ENCODE measurements at regions not wholly inside any gene's neighbourhood (a gene's known extent, or its start where the extent isn't known, plus 50 kb on each side); places are given as distances from the start of the nearest gene placed in this dataset.

DNA sequence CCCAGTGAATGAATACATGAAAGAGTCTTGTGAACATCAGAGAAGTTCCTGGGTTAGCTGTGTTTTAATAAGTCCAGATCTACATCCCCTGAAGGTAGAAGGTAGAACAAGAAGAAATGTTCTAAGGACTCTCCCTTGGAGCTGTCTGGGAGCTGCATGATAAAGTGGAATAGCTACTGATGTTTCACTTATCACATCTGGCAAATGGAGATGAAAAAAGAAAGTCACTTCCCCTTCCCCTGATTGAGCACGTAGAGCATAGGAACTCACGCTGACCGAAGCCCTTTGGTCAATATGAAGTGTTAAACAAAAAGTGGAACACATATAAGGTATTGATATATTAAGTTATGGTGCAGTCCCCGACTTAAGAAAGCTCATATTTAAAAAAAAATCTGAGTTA lies 53.2 kb upstream of the PARP1 start:
- TF ChIP-seq GATA3 (IDR thresholded peaks at IDR 0.05; ENCODE audit: low read depth, low read length), result no peak
- TF ChIP-seq GATA2 (IDR thresholded peaks at IDR 0.05; ENCODE audit: low read depth, low read length), result no peak

DNA sequence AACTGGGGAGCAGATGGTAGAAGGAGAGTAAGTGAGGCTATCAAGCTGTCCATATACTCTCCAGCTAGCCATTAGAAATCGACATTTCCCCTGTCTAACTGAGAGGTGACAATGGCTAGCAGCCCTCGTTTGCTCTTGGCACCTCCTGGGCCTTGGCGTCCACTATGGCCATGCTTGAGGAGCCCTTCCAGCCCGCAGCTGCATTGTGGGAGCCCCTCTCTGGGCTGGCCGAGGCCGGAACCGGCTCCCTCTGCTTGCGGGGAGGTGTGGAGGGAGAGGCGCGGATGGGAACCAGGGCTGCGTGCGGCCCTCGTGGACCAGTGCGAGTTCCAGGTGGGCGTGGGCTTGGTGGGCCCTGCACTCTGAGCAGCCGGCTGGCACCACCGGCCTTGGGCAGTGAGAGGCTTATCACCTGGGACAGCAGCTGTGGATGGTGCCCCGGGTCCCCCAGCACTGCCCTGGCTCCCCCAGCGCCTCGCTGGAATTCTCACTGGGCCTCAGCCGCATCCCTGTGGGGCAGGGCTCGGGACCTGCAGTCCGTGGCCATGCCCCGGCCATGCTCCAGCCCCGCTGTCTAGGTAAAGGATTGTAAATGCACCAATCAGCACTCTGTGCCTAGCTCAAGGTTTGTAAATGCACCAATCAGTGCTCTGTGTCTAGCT lies 56.2 kb upstream of the PARP1 start:
- TF ChIP-seq GATA3 (IDR thresholded peaks at IDR 0.05; ENCODE audit: low read depth, low read length) (no peak), GATA2 (IDR thresholded peaks at IDR 0.05; ENCODE audit: low read depth, low read length) (no peak)

- TF ChIP-seq GATA2 (IDR thresholded peaks at IDR 0.05; ENCODE audit: low read depth, low read length), result no peak
- no peak for TF ChIP-seq GATA3 (IDR thresholded peaks at IDR 0.05; ENCODE audit: low read depth, low read length)
Observed at GRCh38 chr1:226466296-226466695, 58.4 kb upstream of the PARP1 start.

DNA sequence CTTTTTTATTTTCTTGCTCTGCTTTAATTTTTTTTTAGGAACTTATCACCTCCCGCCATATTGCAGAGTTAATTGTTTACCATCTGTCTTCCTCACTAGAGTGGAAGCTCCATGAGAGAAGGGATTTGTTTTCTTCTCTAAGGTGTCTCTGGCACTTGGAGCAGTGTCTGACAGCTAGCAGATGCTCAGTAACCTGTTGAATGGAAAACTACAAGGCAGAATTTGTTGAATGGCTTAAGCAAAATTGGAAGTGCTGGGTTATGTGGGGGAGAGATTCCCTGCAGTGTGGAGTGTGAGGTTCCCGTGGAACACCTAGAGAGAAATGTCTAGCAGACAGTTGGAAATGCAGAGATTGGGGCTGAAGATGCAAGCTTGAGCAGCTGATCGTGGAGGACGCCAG lies 59.5 kb upstream of the PARP1 start:
- TF ChIP-seq GATA2 (IDR thresholded peaks at IDR 0.05; ENCODE audit: low read depth, low read length) (no peak), GATA3 (IDR thresholded peaks at IDR 0.05; ENCODE audit: low read depth, low read length) (no peak)

DNA sequence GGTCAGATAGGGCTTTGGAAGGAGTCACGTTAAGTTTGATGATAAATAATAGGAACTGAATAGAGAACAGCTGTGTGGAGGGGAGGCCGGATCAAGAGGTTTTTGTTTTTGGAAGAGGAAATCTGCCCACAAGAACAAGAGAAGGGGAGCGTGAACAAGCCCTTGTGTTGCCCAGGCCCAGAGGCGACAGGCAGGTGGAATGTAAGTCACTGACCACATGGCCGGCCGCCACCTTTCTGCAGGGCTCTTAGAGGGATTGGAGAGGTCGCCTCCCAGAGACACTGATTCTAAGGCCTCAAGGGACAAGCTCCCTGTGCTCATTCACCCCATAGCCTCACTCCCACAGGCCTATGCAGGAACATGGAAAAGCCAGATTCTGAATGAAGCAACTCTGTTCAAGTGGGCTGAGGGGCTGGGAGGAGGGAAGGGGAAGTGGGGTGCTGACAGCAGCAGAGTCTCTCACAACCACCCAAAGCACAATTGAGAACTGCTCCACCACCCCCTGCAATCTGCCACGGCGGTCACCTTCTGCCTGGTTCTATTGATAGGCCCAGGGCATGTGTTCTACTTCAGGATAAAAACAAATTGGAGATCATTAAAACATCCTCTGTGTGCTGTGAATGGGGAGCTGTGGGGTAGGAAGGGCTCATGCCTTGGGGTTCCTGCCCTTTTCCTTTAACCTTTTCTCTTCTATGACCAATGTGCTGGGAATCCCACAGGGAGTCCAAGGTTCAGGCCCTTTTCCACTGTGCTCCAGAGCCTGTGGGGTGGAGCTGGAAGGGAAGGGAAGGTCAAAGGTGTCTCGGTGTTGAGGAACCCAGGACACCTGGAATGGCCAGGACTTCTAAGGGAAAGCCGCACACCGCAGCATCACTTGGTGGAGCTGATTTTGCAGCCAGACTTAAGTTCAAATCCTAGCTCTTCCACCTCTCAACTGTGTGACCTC lies 63.3 kb upstream of the PARP1 start:
- TF ChIP-seq GATA3 (IDR thresholded peaks at IDR 0.05; ENCODE audit: low read depth, low read length), result no peak

DNA sequence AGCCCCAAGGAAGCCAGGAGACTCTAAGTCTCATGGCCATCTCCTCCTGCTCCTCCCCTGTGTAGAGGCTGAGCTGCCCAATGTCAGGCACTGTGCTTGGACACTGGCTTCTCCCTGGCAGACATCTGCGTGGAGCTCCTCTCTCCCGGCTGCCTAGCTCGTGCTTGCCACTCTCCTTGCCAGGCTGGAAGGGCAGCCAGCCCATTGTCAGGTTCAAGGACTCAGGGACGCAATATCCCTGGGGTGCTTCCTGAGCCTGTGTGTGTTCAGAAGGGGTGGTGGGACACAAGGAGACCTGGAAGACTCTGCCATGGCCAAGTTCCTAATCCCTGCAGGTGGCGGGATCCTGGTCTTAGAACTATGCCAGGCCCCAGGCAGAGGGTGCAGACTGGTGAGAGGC lies 65.4 kb upstream of the PARP1 start:
- TF ChIP-seq GATA2 (IDR thresholded peaks at IDR 0.05; ENCODE audit: low read depth, low read length) (no peak), GATA3 (IDR thresholded peaks at IDR 0.05; ENCODE audit: low read depth, low read length) (no peak)

DNA sequence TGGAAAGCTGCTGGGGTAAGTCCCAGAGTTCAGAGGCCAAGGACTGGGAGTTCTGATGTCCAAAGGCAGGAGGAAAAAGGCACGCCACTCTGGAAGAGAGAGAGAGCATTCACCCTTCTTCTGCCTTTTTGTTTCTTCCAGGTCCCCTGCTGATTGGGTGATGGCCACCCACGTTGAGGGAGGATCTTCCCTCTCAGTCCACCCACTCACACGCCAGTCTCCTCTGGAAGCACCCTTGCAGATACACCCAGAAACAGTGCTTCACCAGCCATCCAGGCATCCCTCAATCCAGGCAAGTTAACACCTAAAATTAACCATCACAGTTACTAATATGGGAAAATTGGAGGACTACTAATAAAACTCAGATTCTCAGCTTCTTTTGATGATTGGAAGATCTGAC lies 66.1 kb upstream of the PARP1 start:
- TF ChIP-seq GATA2 (IDR thresholded peaks at IDR 0.05; ENCODE audit: low read depth, low read length) (no peak), GATA3 (IDR thresholded peaks at IDR 0.05; ENCODE audit: low read depth, low read length) (no peak)

DNA sequence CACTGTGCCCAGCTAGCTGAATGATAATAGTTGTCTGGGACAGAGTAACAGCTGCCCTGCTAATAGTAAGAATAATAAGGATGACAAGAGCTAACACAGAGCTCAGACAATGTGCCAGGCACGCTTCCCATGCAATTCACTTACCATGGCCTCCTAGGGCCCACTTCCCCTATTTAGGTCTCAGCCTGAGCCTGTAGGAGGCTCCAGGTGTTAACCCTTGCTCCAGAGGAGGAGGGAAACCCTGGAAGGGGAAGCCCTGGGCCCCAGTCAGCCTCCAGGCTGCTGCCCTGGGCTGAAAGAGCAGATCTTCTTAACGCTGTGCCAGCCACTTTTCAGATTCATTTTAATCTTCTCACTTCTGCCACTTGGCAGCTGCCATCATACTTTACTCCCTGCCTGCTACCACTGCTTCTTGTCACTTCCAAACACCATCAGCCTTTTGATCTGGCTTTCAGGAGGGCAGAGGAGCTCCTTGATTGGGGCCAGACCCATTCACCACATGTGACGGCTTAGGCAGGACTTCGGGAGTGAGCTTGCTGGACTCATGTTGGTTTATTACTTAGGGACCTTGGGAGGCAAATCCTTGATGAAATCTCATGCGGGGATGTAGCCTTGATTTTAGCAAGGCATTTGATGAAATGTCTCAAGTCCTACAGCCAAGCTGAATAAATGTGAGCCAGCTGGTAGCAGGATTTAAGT lies 66.7 kb upstream of the PARP1 start:
- TF ChIP-seq GATA3 (IDR thresholded peaks at IDR 0.05; ENCODE audit: low read depth, low read length) (no peak), GATA2 (IDR thresholded peaks at IDR 0.05; ENCODE audit: low read depth, low read length) (no peak)

GRCh38 chr1:226475142-226475511 lies 67.2 kb upstream of the PARP1 start:
- no peak for TF ChIP-seq GATA3 (IDR thresholded peaks at IDR 0.05; ENCODE audit: low read depth, low read length)
- no peak for TF ChIP-seq GATA2 (IDR thresholded peaks at IDR 0.05; ENCODE audit: low read depth, low read length)

GRCh38 chr1:226476066-226476465 lies 68.2 kb upstream of the PARP1 start:
- no peak for TF ChIP-seq GATA3 (IDR thresholded peaks at IDR 0.05; ENCODE audit: low read depth, low read length)
- no peak for TF ChIP-seq GATA2 (IDR thresholded peaks at IDR 0.05; ENCODE audit: low read depth, low read length)

DNA sequence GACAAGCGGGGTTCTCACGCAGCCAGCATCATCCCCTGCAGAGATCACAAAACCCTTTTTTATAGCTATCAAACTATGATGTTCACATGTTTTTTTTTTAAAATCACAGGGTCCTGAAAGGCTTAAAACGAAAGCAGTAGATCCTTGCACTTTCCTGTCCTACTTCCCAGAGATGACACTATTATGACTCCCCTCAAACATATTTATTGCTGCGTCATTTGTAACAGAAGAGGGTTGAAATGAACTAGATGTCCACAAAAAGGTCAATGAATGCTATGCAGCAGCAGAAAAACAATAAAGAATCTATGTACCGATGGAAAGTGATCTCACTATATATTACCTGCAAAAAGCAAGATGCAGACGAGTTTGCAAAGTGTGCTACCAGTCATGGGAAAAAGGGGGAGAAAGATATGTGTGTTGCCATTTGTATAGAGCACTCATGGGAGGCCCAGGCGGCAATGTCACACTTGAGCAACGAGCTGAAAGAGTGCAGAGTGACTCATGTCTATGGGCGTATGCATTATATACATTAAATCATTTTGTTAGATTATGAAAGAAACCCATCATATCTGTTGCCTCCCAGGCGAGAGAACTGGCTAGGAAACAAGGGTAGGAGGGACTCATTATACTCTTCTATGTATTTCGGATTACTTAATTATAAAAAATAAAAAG lies 68.9 kb upstream of the PARP1 start:
- TF ChIP-seq GATA3 (IDR thresholded peaks at IDR 0.05; ENCODE audit: low read depth, low read length) (no peak), GATA2 (IDR thresholded peaks at IDR 0.05; ENCODE audit: low read depth, low read length) (no peak)

DNA sequence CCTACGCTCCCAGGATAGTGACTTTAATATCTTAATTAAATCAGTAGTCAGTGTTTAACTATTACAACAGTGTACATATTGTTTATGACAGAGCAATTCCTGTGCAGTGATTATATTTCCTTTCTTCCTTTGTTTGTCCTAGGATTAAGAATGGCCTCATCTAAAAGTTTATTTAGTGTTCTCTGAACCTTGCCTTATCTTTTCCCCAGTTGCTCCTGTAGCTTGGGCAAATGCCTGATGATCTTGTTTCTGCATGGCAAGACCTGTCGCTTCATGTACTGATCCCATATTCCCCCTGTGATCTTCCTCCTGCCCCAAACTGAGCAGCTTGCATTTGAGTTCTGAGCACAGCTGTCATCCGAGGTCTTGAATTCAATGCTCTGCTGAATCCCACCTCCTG lies 69.1 kb upstream of the STUM start:
- TF ChIP-seq GATA2 (IDR thresholded peaks at IDR 0.05; ENCODE audit: low read depth, low read length) (no peak), GATA3 (IDR thresholded peaks at IDR 0.05; ENCODE audit: low read depth, low read length) (no peak)

DNA sequence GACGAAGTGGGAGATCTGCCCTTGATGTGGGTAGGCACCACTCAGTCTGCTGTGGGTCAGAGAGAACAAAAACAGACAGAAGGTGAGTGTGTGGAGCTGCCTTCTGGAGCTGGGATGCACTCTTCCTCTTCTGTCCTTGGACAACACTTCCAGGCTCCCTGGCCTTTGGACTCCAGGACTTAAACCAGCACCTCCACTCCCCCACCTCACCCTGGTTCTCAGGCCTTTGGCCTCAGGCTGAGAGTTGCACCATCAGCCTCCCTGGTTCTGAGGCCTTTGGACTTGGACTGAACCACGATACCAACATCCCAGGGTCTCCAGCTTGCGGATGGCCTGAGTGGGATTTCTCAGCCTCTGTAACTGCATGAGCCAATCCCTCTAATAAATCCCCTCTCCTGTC lies 68.1 kb upstream of the STUM start:
- TF ChIP-seq GATA3 (IDR thresholded peaks at IDR 0.05; ENCODE audit: low read depth, low read length), result no peak
- TF ChIP-seq GATA2 (IDR thresholded peaks at IDR 0.05; ENCODE audit: low read depth, low read length), result no peak

- no peak for TF ChIP-seq GATA2 (IDR thresholded peaks at IDR 0.05; ENCODE audit: low read depth, low read length)
Observed at GRCh38 chr1:226481133-226481532, 67.4 kb upstream of the STUM start.
